GM19468 (cell line): ENCODE measurements at regions not wholly inside any gene's neighbourhood (a gene's known extent, or its start where the extent isn't known, plus 50 kb on each side); places are given as distances from the start of the nearest gene placed in this dataset.
"Not testable (repeated sequence)": the region's sequence is repeated elsewhere in the genome, so short reads cannot be mapped to it uniquely, and the experiment has no call there.

ENCODE experiments used
- ATAC-seq: cut with Tn5 transposase; IDR thresholded peaks from one replicate; pipeline ENCODE4 v1.9.1; 2021; ENCODE audit warnings: mild to moderate bottlenecking, moderate library complexity, moderate number of reproducible peaks; ENCODE audit not compliant: unreplicated experiment; ENCODE audit errors: extremely low read depth

DNA sequence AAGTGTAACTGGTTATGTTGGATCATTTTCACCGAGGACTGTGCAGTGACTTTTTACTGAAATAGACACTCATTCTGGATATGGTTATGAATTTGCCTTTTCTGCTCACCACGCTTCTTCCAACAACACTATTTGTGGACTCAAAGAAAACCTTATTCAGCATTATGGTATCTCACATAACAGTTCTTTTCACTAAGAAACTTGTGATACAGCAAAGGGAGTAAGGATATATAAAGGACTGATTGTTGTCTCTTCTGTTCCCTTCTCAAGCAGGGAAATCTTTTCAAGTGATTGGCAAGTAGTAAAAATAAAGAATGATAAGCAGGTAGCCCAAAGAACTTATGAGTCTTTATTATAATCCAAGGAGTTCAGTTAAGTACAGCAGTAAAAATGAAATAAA is 131.5 kb upstream of the SV2C start:
- ATAC-seq = no peak

DNA sequence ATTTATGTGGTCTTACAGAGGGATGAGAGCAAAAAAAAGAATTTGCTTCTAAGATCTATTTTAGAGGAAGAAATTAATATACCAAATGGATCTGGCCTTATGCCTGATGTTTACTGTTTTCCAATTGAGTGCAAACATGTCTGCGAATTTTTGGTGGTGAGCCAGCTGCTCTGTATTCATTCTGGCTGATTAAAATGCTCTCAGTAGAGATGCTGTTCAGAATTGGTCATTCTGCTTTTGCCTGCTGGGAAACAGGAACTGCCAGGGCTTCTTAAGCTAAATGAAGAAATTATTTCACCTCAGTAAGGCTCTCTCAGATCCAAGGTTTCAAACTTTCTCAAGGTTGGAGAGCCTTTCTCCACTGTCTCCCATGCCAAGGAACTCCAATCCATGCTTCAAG is 132.0 kb upstream of the SV2C start:
- no peak for ATAC-seq

DNA sequence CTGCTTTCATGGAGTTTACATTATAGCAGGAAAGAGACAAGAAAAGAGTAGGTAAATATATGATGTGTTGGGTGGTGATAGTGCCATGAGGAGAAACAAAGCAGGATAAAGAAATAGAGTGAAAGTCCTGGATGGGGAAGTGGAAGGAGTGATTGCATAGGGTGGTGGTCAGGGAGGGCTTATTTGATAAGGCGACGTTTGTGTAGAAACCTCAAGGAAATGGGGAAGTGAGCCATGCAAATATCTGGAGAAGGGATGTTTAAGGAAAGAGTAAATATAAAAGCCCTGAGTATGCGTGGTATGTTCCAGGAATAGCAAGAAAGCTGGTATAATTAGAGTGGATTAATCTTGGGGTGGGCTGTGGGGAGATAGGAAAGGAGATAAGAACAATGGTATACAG is 134.7 kb upstream of the SV2C start:
- no peak for ATAC-seq

DNA sequence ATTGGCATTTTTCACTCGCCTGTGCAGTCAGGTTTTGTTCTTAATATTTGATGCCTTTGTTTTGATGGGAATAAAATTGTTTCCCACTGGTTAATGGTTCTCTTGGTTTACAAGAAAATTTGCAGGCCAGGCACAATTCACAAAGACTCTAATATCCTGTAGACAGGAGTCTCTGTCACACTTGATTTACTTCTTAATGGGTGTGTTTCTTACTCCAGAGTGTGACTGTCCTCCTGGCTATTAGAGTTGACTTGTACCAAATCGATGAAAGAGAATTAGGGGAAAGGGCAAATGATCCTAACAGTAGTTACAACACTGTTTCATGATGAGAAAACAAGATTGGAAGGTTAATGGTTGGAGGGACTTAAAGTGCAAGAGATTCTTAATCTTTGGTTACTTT is 142.8 kb upstream of the SV2C start:
- ATAC-seq = no peak

DNA sequence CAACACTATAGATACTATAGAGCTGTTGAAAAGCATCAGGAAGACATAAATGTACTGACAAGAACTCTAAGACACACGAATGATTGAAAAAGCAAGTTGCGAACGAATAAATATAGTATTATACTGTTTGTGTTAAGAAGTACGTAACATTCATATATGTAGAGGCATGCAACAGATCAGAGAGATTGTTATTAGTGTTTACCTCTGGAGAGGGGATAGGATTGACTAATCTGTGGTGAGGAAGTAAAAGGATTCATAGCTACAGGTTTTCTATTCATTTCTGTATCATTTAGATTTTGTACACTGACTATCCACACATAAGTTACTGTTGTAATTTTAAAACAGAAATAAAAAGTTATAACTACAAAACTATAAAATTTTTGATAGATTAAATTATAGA is 147.6 kb upstream of the SV2C start:
- ATAC-seq = no peak

DNA sequence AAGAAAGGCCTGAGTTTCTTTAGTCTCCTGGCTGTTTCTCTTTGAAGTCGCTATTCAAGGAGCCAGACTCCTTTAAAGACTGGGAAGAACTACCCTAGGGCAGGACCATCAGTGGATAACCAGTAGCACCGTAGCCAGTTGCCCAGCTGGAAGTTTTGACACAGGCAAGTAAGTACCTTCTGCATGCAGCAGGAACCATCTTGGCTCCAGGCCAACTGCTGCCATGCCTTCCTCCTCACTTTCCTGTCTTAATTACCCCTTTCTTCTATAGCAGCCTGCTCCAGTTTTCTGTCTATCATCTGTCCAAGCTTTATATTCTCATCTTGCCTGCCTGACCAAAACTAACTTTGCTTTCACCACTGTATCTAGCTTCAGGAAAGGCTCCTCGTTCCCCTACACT is 149.7 kb upstream of the SV2C start:
- no peak for ATAC-seq

DNA sequence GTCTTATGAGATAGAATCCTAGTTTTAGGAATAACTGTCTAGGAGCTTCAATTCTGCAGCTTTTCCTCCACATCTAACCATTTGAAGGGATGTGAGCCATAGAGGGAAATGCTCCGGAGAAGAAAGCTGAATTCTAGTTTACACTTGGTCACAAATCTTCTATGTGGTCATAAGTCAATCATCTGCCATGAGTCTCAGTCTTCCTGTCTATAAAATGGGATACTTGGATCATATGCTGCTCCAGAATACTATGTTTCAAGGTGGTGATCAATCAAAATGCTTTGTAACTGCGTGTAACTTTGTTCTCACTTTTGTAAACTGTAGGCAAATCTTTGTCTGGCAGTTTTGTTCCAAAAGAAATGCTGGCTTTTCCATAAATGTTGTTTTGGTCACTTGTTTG is 152.0 kb upstream of the SV2C start:
- no peak for ATAC-seq

DNA sequence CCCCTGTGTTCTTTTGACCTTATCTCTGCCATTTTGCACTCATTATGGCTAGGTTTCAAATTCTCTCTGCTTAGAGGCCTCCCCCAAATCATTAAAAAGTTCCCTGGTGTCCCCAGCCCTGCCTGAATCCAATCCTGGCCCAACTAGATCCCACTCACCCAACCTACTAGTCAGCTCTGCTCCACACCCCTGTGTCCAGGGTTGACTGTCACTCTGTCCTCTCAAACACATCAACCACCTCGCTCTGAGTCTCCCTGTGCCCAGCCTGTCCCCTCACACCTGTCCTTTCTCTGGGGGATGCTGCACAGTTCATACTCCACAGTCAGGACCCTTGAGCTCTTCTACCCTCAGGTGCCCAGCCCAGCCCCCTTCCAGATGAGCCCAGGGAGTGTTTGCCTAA is 154.2 kb upstream of the SV2C start:
- no peak for ATAC-seq

DNA sequence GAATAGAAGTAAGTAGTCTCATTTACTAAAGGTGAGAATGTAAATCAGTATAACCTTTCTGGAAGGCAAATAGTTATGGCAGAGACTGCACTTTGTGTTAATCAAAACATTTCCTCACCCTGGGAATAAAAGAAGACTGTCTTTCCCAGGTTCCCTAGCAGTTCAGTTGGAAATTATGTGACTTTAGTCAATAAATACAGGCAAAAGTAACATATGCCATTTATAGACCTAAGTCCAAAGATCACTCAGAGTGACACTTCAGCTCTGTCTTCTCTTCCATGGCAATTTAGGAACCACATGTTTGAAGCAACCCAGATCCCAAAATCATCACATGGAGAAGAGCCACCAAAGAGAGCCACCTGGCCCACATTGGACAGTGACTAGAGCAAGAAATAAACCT is 160.7 kb upstream of the SV2C start:
- ATAC-seq = no peak

DNA sequence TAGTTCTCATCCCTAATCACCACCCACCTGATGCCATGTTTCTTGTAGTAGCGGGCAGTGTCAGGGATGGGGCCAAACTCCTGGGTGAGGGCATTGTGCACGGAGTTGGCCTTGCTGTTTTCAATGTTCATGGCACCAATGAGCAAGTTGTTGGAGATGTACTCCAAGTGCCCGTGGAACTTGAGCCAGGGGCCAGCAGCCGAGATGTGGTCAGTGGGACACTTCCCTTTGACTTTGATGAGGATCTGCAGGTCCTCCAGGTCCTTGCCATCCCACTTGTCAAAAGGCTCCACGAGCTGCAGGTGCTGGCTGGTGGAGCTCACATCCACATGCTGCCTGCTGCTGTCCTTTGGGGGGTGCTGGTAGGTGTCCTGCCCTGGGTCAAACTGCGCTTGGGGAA is 162.2 kb upstream of the SV2C start:
- ATAC-seq = no peak

DNA sequence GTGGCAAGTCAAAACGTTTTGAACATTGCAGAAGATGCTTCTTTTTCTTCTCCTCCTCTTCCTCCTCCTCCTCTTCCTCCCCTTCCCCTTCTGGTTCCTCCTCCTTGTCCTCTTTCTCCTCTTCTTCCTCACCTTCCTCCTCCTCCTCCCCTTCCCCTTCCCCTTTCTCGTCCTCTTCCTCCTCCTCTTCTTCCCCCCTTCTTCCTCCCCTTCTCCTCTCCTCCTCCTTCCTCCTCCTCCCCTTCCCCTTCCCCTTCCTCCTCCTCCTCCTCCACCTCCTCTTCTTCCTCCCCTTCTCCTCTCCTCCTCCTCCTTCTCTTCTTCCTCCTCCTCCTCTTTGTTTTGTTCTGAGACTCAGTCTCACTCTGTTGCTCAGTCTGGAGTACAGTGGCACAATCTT is 167.0 kb upstream of the SV2C start:
- ATAC-seq = no peak

DNA sequence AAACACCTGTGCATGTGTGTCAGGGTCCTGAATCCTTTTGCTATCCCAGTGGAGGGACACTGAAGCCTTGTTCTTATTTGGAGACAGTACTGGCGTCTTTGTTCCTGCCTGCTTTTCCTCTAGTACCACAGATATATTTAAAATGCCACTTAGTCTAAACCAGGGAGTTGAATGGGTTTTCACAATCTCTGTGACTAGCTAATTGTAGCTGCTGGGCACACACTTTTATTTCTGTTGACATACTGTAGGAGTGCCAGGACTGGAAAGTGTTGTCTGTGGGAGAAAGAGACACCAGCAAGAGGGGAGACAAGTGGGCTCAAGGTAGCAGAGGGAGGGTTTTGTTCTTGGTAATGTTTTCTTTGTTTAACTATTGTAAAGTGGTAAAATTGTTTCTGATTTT is 174.0 kb upstream of the SV2C start:
- ATAC-seq = no peak

DNA sequence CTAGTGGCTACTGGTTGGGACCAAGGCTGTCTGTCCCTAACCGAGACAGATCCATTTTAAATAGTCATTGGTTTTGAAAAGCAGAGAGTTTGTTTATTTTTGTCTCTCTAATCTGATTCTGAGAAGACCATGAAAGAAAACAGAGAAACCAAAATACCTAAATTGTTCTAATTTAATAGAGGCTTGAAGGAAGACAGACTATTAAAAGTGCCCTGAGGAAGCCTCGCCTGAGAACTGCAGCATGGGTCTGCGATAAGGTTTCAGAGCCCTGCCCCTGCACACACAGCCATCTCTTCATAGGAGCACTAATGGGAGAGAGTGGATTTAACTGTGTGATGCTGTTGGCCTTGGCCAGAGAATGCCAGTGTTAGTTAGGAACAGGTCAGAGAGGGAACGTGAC is 175.5 kb upstream of the SV2C start:
- no peak for ATAC-seq

DNA sequence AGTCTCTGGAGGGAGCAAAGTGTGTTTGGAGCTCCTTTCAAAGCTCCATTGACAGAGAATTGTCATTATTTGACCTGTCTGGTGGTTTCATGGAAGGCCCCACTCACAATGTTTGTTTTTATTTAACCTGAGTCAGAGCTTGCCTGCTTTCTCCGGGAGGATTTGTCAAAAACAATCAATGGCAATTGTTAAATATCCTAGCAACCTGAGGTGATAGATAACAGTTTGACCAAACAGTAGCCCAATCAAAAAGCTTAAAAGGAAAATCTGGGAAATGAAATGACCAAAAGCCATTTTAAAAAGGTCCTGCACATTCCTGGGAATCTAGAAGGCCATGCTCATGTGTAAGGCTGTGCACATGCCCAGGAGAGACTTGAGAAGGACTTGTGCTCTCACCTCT is 177.2 kb upstream of the POC5 start:
- no peak for ATAC-seq

DNA sequence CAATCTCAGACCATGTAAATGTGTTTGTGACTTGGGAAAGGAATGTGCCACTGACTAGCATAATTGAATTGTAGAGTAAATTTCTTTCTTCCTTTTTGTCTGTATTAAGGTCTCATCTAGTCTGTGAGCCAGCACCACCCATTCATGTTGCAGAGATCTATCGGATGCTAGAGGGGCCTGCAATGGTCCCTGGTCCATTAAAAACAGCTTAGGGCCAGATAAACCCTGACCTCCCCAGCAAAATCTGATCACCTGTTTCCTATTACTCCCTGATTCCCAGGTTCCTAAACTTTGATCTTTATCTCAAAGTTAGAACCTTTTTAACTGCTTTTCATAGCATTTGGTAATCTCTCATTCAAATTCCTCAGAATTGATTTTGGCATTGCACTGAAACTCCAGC is 174.5 kb upstream of the POC5 start:
- no peak for ATAC-seq

DNA sequence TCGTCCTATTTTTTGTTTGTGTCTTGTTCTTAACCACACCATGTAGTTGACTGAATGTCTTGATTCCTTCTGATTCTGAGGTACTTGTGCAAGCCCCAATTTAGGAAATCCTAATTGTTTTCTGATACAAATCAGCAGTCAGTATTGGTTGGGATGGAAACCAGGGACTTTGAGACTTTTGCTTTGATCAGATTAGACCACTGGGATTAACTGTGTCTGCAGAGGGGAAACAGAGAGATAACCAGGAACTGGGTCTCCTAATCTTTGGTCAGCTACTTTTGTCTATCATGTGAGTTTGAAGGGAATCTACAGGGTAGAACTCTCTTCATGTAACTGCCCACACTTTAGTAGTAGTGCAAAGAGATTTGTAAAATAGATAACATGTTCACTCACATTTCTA is 173.8 kb upstream of the POC5 start:
- no peak for ATAC-seq

DNA sequence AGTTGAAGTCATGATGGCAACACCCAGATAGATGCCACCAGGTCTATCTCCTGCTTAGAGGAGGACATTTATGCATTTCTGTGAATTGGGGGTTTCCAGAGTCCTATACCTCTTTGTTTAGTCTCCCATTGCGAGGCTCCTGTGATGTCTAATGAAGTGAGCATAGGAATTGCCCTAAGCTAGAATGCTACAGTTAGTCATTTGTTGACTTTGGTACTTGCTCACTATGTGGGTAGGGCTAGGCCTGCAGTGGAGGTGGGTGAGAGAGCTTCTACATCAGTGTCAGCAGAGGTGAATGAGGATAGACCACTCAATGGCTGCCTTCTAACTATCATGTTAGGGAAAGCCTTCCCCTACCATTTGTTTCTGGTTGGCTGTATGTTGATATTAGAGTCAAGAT is 173.3 kb upstream of the POC5 start:
- no peak for ATAC-seq

DNA sequence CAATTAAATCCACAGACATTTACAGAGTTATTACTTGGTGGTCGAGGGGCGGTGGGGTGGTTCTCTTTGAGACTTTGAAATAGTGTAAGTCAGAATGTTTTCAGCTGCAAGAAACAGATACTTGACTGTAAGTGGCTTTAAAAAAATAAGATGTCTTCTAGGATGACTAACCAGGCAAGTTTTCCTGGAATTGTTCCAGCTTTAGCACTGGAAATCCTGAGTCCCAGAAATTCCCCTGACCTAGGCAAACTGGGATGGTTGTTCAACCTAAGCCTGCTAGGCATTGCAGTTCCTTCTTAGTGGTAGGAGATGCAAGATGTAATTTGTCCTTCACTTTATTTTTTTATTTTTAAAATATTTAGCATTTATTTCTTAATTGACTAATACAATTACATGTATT is 169.5 kb upstream of the POC5 start:
- no peak for ATAC-seq

DNA sequence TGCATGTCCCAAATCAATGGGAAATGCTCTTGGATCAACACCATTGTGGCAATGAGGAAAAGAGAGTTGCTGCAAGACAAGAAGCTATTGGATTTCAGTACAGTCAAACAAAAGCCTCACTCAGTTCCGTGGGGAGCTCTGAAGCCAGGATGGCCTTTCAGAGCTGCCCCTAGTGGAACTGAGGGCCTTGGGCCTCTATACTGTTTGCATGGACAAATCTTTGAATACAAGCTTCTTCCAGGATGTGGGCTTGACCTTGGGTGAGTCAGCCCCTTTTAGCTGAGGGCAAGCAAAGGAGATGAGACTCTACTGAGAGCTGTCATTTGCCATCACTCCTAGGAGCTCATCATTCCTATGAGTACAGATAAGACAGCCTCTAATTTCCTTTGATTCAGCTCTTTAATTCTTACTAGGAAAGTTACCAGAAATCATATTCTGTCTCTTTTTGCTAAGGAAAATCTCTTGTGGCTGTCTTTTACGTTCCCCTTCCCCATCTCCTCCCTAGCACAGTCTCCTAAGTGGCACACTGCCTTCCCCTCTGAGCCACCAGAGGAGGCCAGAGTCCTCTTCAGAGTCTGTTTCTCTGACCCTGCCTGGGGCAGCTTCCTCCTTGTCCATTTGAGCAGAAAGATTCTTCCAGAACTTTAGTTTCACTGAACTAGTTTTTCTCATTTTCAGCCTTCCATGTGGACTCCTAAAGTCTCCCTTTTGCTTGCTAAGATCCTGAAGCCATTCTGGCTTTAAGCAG is 168.8 kb upstream of the POC5 start:
- ATAC-seq = no peak

DNA sequence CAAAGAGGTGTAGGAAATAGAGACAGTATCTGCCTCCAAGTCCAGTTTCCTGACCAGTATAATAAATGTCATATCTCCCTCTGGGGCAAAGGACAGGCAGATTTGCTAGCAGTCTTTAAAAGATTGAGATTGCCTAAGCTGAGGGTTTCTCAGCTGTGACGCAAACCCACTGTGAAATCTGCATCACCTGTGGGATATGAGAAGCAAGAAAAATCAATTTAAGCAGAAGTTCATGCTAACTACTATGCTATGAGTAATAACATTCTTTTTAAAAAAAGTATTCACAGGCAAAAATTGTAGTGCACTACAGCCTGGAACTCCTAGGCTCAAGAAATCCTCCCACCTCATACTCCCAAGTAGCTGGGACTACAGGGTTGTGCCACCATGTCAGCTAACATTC is 168.1 kb upstream of the POC5 start:
- no peak for ATAC-seq

DNA sequence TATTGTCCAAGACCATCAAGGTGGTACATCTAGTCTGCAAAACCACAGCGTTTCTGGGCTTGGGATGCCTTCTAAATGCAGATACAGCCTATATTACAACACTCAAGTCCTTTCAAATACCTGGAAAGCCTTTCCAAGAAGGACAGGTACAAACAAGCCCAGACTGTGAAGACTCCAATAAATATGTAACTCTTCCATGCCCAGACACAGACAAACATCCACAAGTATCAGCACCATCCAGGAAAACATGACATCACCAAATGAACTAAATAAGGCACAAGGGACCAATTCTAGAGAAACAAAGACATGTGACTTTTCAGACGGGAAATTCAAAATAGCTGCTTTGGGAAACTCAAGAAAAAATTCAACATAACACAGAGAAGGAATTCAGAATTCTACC is 152.7 kb upstream of the POC5 start:
- no peak for ATAC-seq

DNA sequence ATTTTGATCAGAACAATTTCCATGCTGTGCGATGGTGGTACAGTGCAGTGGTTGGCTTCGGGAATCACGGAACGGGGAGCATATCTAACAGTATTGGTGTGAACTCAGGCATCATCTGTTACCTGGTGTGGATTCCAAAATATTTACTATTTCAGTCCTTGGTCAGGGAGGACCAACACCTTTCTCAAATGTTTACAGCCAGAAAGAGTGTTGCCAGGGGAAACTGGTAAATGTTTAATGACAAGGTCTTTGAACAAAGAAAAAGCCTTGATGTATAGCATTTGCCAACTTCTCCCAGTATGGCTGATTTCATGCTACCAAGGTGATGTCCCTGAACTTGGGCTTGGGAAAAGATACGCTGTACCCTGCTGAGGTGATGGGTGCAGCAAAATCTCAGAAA is 145.6 kb upstream of the POC5 start:
- no peak for ATAC-seq

DNA sequence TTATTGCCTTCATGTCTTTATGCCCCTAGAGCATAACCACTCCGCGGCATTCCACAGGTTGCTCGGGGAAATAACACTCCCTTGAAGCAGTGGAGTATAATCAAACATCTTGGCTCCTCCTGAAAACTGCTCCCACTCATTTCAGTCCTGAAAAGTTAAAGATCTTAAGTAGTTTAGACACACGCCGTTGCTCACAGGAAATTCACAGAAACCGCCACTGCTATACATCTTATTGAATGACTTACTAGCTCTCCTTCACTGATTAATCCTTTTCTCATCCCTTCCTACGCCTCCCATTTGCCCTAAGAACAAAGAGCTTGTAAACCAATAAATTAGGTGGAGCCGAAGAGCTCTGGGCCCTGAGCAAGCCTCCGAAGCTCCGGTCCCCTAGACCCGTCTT is 142.4 kb upstream of the POC5 start:
- ATAC-seq = not testable (repeated sequence)
